HG02852 (cell line): ENCODE measurements at regions not wholly inside any gene's neighbourhood (a gene's known extent, or its start where the extent isn't known, plus 50 kb on each side); places are given as distances from the start of the nearest gene placed in this dataset.
A peak's percentile ranks its signal among the peaks of the same experiment; 100 is the strongest.

Source experiments
- ATAC-seq: cut with Tn5 transposase; IDR thresholded peaks from one replicate; pipeline ENCODE4 v1.9.1; 2021; ENCODE audit warnings: mild to moderate bottlenecking, moderate library complexity; ENCODE audit not compliant: unreplicated experiment

DNA sequence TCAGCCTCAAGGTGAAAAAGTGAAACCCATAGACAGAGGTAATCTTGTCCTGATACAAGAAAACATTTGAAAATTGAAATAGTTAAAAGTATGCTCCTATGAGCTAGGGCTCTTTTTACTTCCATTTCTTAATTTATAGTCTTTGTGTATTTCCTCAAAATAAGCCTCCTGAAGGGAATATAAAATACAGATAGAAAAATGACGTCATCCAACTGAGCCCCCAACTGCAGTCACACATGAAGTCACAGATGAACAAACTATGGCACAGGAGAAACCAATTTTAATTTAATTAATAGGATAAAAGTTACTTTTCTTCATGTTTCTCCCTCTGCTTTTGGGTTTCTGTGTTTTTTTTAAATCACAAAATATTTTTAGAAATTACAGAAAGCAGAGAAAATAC, 280.3 kb downstream of the HTR7 start:
- no peak for ATAC-seq

DNA sequence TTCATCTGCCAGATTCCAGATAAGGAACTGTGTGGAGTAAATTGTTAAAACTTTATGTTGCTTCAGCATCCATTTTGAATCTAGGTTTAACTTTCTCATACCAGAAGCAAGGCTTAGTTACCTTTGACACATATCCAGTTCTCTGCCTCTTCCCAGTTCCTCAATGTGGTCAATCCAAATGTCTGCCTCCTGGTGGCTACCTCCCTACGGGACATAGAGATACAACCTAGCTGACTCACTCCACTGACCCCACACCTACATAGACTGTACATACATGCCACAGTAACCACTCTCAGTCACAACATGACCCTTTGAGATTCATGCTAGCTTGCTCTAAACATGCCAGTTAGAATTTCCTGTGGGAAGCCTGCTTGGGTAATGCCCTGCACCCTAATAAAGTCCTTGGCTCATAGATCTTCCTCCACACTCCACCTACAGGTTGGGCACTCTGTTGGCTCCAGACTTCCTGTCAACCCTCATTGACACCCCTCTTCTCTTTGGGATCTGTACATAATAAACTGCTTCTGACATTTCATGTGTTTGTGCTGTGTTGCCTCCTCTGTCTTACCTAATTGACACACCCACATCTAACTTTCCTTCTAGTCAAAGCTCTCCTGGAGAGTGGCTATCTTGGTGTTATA, 278.1 kb downstream of the HTR7 start:
- ATAC-seq = no peak

- ATAC-seq = no peak
These were observed 274.4 kb downstream of the HTR7 start for GRCh38 chr10:90583416-90583815.

DNA sequence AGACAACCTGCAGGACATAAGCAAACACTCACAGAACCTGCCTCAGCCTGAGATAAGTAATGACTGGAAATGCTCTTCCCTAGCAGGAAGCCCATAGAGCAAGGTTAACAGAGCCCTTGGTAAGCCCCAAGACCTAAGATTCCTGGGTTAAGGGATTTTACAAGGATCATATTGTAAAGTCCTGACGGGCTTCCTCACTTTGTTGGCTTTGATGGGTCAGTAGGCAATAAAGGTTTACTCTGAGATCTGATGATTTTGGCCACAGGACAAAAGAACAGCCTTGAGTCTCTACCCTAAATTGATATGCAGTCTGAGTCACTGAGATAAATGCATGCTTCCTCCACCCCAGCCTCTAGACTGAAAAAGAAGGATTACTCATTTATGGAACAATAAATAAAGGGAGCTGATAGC, 270.8 kb downstream of the HTR7 start:
- no peak for ATAC-seq

DNA sequence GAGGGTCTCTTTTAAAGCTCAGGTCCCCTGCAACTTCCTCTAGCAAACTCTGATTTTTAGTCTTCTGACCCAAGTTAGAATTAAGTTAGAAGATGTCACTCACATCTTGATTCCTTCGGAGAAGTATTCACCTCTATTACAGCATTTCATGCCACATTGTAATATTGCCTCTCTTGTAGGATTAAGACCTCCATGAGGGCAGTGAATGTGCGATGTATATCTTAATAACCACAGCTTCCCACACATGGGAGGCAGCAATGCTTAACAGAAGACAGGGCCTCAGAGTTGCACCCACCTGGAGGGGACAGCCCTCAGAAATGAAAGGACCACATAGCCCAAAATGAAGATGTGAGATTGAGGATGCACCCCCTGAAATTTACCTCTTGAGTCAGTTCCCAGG, 270.3 kb downstream of the HTR7 start:
- no peak for ATAC-seq

GRCh38 chr10:90588222-90588621, 269.6 kb downstream of the HTR7 start:
- no peak for ATAC-seq

DNA sequence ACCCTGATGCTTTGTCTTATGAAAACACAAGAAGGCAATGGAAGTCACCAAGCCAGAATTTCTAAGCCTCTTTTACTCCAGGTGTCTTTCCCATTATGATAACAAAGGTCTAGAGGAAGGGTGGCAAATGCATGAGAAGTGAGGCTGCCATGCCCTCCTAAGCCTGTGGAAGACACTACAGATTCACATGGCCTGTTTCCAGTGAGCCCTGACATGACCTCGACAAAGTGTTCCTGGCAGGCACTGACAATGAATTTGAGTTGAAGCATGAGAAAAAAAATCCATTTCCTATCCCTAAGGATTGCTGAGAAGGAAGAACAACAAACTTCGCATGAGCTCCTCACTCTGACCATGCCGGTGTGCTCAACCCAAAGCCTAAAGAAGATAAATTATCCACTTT, 268.0 kb downstream of the HTR7 start:
- no peak for ATAC-seq

GRCh38 chr10:90591629-90592028, 266.2 kb downstream of the HTR7 start:
- no peak for ATAC-seq

DNA sequence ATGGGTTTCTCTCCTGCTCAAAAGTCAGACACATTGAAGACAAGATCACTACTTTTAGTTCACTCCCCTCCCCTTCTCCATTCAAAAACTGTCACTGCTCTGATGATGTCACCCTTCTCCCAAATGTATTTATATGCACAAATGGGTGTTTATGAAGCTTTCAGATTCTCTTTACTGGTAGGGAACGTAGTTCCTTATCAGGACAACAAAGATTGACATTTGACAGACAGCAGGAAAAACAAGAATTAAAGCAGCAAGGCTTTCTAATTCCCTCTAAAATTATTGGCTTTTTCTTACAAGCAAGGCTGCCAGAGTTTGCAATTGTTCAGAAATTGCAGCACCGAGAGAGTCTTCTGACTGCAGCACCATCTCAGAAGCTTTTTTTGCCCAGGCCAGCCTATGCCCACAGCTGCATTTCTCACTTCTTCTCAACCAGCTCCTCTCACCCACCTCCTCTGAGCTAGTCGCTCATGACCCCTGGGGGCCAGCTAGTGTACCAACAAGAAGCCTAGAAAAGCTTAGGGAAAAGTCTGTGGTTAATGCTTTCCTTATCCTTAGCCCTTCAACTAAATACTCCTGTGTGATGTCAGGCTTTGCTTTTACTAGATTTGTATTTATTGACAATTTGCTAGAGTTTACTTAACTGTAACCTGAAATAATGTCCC, 265.1 kb downstream of the HTR7 start:
- peak; percentile 61 for ATAC-seq

DNA sequence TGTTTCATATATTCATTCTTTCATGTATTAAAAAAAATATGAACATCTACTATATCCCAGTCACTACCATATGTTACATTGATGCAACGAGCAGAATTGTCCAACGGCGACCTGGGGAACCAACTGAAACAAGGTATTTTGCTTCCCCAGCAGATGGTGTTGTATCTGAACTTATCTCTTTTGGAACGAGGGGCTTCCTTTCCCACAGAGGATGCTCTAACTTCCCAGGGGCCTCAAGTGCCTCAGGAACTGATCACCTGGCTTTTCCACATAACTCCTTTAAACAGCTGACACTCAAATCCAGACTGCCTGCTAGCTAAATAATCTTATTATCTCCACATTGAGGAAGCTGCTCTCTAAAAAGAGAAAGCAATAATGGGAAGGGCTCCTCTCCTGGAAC, 259.3 kb downstream of the HTR7 start:
- no peak for ATAC-seq

- ATAC-seq = no peak
These were observed 254.8 kb downstream of the HTR7 start for GRCh38 chr10:90602862-90603610.

GRCh38 chr10:90604636-90605035, 253.2 kb downstream of the HTR7 start:
- no peak for ATAC-seq

GRCh38 chr10:90605506-90605905, 252.3 kb downstream of the HTR7 start:
- ATAC-seq = no peak

DNA sequence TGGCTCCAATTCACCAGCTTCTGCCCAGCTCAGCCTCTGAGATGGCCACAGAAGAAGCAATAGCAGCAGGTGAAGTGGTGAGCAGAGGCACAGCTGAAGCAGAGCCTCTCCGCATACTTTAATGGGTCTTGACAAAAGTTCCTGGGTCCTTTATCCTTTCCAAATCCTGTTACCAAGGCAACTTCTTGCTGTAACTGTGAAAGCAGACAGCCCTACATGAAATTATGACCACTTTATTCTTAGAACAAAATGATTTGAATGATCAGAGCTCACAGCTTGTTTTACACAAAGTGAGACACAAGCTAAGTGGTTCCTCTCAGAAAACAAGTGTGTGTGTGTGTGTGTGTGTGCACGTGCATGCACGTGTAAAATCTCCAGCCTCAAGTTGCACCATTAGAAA, 245.6 kb downstream of the HTR7 start:
- no peak for ATAC-seq

GRCh38 chr10:90614631-90615030, 243.2 kb downstream of the HTR7 start:
- ATAC-seq = no peak

DNA sequence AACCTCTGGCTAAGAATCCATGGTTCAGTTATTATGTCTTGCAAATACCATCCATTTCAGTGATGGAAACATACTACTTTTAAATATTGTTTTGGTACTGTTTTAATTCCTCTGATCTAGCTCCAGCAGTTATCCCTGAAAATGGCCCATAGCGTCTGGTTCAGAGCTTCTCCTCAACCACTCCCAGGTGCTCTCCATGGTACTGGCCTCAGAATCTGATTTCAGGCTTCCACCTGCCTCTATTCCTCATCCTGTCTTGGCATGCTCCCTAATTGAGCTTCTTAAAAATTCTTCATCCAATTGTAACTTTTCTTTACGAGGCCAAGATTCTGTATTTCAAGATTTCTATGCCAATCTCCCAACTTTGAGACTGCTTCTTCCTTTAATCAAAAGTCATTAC, 236.3 kb downstream of the HTR7 start:
- no peak for ATAC-seq

DNA sequence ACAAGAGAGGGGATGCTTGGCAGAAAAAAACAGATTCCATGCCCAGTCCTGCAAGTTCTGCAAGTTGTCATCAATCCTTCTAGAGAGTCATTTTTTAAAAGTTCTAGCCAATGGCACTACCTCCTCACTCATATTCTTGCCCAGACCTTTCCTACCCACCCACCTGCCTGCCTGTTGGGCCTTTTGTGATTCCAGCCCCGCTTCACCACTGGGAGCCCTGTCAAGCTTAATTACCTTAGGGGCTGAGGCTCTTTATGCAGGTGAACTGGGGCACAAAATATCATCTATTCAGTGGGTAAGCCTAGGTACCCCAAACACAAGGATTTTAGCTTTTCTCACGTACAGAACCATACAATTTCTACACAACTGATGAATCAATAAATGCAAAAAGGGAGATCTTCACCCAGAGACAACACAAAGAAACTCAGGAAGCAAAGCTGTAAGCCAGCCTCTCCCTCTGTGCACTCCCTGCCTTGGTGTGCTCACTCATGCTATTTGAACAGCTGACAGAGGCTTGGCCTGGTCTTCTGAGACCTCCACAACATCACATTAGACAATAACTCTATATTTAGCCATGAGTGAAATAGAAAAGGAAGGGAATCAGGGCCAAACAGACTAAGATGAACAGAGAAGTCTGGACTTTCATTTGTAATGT, 222.6 kb downstream of the HTR7 start:
- no peak for ATAC-seq

- ATAC-seq = no peak
These were observed 217.1 kb downstream of the HTR7 start for GRCh38 chr10:90640756-90641155.

GRCh38 chr10:90641731-90642130, 216.1 kb downstream of the HTR7 start:
- ATAC-seq = no peak

- ATAC-seq = no peak
These were observed 215.7 kb downstream of the HTR7 start for GRCh38 chr10:90642136-90642535.

DNA sequence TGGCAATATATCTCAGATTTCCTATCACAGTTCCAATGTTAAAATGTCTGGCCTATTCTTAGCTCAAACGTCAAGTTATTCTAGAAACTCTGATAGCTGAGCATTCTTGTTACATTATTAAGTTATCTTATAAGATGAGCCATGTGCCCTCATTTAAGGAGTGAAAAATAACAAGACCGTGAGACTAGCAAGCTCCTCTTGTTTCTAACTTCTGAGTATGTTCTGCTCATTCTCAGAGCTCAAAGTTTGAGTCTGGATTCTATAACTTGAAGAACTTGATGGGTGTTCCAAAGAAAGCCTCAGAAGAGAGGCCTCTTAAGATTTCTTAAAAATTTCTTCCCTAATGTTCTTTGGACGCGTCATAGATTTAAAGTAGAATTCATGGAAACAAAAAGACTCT, 215.2 kb downstream of the HTR7 start:
- ATAC-seq = no peak

- ATAC-seq = no peak
These were observed 213.7 kb downstream of the HTR7 start for GRCh38 chr10:90644165-90644564.
